ENCODE measurements at regions not wholly inside any gene's neighbourhood (a gene's known extent, or its start where the extent isn't known, plus 50 kb on each side); places are given as distances from the start of the nearest gene placed in this dataset.

DNA sequence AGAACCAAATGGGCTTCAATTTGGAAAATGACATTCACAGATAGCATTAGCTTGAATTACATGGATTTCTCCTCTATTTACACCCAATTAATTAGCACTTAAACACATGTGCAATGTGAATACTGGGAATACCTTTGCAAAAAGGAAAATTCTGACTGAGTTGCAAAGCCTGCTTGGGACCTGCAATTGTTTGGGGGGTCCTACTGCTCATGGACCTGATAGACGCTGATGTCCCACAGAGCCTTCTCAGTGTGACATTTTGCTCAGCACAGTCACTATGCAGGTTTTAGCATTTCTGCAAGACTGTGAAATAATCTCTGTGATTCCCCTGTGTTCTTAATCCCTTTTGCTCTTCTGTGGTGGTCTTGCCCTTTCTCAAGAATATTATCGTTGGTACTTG, 101.2 kb upstream of the PGRMC2 start:
- intact Hi-C loops (cut with DNase I), result no loop called here
- no peak for DNase-seq

DNA sequence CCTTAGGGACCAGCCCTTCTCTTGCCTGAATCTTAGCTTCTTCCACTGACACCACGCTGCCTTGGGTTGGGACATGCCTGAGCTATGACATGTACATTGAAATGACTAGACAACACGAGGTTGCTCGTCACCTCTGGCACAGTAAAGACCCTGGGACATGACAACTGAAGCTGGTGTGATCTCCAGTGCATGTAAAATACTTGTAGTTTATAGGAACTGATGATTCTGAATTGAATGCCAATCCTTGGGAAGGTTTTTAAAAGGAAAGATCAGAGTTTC, 100.7 kb upstream of the PGRMC2 start:
- no peak for DNase-seq

DNA sequence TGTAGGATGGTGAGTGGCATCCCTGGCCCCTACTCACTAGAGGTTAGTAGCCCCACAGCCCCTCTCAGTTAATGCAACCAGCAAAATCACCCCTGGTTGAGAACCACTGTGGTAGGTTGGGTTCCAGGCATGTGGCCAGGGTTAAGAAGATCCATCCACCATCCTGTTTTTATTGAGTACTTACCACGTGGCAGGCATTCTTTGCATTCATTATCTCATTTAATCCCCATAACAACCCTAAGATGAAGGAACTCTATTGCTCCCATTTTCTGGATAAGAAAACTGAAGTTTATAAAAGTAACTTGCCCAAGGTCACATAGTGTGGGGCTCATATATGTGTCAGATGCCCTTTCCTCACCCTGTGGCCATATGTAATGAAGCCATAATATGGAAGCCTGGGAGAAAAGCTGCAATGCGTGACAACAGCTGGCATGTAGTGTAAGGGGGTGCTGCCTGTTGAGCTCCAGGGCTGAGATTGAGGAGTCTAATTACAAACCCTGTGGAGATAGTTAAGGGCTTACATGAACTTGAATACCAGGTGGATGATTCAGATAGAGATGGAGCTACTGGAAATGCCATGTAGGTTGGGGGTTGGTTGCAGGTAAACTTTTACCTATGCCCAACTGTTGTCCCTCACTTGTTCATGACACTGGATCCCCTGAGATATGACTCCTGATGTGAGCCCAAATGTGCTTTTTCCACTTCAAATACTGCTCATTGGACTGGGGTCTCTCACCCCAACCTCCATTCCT, 100.2 kb upstream of the PGRMC2 start:
- DNase-seq, result no peak
- intact Hi-C loops (cut with DNase I), result no loop called here

More for the DNA sequence above, 100.7 kb upstream of the PGRMC2 start:
- intact Hi-C loops (cut with DNase I), result no loop called here

DNA sequence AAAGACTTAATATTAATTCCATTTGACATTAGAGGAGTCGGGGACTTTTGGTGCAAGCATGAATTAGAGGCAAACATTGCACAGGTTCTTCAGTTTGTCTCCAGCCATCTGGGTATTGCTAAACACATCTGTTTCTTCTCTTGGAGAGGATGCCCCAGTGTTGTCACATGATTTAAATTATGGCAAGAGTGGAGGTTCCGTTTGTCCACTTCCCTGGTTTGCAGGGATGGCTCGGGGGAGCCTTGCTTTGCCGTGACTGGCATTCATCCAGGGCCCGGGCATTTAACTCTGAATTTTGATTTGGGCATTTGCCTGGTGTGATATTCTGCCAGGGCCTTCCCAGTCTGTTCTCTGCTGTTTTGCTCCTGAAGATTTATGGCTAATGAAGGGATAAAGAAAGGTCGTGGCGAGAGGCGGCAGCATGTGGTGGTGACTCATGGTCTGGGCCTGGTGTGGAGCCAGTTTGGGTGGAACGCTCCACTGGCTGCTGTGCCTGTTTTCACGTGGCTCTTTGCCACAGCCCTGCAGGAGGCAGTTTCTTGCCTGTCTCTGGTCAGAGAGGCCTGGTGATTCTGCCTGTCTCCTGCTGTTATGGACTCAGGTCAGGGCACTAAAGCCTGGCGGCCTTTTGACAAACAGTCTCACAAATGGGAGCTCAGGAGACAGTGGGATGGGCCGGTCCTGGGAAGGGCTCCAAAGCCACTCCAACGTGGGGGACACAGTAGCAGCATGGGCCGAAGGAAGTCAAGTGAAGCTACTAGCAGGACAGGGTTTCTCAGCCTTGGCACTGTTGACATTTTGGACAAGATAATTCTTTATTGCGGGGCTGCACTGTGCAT, 99.4 kb upstream of the PGRMC2 start:
- intact Hi-C loops (cut with DNase I), result no loop called here
- peak; percentile 37 to 94 (median 79) for DNase-seq

DNA sequence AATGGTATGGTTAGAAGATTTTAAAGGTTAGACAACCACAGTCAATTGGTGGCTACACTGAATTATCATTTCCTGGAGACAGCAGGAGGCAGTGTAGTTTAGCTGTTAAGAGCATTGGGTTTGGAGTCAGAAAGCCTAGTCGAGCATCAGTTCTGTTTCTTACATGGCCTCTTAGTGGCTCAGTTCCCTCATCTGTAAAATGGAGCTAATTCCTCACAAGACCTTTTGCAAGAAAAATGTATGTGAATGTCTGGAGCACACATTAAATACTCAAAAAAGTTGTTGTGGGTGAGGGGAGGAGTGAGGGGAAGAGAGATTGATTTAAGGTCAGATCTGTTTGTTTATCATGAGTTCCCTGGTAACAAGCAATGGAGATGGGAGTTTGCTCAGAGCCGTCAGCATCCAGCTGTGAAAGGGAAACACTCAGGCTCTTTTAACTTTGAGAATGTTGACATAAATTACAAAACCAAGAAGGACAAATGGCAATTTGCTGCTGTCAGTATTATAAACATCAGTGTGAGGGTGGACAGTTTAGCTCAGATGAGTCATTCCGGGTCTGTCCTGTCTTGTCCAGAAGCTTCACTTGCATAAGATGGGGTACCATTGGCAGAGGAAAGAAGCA, 98.2 kb upstream of the PGRMC2 start:
- intact Hi-C loops (cut with DNase I), result no loop called here
- DNase-seq, result no peak

DNA sequence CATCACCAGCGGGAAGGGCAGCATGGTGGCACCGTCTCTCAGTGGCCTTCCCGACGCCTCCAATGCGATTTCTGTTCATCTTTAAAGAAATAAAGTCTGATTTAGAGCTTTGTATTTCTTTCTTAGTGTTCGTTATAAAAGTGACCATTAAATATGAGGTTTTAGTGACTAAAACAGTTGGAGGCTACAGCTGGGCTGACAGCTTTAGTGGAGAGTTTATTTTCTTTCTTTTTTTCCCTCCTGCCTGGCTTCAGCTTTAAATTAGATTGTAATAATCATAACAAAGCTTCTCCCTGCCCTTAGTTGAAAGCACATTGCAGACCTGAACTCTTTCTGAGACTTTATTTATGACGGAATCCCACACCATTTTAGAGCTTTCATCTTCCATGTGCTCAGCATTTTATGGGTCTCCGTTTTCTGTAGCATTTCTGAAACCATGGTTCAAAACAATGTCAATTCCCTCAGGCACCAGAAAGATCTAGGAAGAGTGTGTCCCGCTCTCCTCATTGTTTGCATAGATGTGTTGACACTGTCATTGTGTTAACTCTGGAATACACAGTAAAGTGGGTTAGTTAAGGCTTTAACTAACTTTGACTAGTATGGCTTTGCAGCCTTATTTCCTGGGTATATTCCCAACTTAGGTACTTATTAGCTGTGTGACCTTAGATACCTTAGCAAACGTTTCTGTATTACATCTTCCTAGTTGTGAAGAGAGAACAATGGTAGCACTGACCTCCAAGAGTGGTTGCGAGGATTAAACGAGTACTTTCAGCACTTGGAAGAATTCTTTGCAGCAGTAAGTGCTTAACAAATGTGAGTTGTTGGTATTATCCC, 97.4 kb upstream of the PGRMC2 start:
- intact Hi-C loops (cut with DNase I), result no loop called here
- no peak for DNase-seq

DNA sequence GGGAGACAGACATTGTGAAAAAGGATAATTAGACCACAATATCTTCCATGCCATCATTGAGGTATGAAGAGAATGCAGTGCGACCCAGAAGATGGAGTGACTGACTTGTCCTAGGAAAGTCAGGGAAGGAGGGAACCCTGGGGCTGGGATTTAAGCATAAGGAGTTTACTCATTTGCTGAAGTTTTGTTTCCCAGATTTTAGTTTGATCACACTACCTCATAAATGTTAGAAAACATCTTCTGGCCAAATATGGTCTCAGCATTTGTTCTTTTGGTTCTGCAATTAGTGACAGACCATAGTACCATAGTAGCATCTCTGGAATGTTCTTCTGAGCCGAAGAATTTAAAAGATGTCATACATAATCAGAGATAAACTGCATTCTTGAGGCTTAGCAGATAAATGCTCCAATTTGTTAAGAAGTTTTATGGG, 96.5 kb upstream of the PGRMC2 start:
- no peak for DNase-seq
- intact Hi-C loops (cut with DNase I), result no loop called here

DNA sequence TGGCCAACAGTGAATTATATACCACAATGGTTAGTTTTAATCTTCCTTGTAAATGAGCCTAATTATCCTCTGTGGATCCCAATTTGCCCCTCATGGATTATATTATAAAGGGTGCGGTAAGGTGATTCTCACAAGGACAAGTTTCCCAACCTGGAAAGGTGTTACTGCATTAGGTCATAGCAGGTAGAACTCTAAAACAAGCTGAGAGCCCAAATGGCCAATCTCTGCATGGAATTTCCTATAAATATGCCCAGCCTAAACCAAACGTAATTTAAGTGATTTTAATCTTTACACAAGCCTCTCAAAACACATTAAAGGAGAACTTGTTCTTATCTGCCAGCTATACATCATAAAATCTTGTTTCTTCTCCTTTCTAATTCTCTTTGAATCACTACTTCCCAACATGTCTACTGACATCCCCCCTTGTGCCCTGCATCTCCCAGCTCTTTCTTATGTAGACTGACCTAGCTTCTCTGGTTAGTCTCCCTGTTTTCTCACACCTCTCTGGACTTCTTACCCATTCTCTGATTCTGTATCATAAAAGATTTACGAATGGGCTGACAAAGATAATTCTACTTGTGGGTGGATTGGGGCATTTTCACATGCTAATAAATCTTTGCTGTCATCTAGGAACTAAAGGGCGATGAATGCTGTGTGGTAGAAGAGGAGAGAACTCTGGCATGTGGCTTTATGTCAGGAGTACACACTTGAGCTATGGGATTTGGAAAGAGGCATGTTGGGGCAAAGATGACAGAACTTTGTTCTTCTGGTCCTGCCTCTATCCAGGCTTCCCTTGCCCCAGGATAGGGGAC, 94.3 kb upstream of the PGRMC2 start:
- intact Hi-C loops (cut with DNase I), result no loop called here
- DNase-seq, result no peak

DNA sequence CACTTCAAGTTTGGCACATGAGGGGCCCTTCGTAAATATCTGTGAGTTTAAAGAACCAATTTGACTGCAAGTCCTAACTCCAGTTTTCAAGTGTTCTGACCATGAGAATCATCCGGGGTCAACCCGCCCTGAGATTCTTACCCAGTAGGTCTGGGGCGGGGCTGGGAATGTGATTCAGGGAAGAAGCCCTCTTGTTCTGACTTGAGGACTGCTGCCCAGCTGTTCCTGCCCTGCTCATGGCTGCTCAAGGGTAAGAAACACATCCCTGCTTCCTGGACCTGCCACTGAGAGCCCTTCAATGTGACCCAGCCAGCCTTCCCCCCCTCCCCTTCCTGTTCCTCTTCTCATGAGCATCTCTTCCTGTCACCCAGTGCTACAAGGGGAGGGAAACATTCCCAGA, 92.7 kb upstream of the PGRMC2 start:
- intact Hi-C loops (cut with DNase I), result no loop called here

DNA sequence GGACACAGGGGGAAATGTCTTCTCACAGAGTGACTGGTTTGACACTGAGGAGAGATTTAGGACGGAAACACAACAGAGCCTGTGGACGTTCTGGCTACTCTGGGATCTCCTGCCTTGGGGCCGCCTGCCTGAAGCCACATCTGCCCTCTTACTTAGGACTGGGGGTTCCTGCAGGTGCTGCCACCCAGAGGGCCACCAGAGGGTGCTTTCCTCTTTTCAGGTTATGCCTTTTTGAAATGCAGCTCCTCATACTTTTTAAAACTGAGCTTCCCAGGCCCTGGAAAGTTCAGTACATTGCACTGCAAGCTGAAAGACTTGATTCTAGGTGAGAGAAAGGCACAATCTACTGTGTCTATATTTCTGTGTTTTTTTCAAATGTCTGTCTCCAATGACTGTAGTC, 92.2 kb upstream of the PGRMC2 start:
- intact Hi-C loops (cut with DNase I), result no loop called here
- DNase-seq, result peak in 33 of 42 donors; percentile 13 to 64 (median 41)

More for the DNA sequence above, 92.7 kb upstream of the PGRMC2 start:
- DNase-seq, result no peak

DNA sequence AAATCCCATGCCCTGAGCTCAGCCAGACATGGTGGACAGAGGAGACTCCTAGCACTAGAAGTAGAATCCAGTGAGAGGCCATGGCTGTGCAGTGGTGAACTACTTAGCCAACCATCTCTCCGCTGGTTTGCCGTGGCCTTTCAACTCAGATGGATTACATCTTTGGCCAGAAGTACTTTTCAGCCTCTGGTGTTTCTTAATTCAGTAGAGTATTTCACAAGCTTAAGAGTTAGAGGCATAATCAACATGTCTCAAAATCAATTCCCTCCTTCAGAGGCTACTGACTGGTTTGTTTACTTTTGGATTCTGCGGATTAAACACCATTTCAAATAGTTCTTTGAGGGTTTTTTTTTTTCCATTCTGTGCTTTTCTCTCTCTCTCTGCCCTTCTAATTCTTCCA, 91.1 kb upstream of the PGRMC2 start:
- intact Hi-C loops (cut with DNase I), result no loop called here

DNA sequence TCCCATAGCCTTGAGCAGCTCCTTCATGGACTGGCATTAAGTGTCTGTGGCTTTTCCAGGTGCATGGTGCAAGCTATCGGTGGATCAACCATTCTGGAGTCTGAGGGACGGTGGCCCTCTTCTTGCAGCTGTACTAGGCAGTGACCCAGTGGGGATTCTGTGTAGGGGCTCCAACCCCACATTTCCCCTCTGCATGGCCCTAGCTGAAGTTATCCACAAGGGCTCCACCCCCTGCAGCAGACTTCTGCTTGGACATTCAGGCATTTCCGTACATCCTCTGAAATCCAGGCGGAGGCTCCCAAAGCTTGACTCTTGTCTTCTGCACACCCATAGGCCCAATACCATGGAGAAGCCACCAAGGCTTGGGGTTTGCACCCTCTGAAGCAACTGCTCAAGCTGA, 89.3 kb upstream of the PGRMC2 start:
- intact Hi-C loops (cut with DNase I), result no loop called here
- no peak for DNase-seq

More for the DNA sequence above, 91.1 kb upstream of the PGRMC2 start:
- DNase-seq, result no peak

DNA sequence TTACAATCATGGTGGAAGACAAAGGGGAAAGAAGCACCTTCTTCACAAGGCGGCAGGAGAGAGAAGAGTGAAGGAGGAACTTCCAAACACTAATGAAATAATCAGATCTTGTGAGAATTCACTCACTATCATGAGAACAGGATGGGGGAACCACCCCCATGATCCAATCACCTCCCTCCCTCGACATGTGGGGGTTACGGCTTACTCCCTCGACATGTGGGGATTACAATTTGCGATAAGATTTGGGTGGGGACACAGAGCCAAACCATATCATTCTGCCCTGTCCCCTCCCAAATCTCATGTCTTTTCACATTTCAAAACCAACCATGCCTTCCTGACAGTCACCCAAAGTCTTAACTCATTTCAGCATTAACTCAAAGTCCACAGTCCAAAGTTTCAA, 88.7 kb upstream of the PGRMC2 start:
- intact Hi-C loops (cut with DNase I), result no loop called here
- DNase-seq, result no peak

DNA sequence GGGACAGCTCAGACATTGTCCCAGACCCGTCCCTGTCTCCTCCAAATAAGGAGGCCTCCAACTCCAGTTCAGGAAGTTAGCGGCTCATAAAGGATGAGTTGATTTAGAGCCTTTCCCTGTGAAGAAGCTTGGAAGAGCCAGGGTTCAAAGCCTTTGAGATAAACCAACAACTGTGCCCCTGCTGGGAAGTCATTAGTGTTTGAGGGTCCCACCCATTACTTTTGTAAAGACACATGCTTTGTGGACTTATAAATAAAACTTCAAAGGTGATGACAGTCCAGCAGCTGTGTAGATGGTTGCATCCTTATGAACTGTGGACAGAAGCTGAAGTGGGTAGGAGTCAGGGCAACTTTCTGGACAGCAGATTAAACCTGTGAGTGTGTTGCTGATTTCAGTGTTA, 86.0 kb upstream of the PGRMC2 start:
- DNase-seq, result no peak
- intact Hi-C loops (cut with DNase I), result no loop called here

DNA sequence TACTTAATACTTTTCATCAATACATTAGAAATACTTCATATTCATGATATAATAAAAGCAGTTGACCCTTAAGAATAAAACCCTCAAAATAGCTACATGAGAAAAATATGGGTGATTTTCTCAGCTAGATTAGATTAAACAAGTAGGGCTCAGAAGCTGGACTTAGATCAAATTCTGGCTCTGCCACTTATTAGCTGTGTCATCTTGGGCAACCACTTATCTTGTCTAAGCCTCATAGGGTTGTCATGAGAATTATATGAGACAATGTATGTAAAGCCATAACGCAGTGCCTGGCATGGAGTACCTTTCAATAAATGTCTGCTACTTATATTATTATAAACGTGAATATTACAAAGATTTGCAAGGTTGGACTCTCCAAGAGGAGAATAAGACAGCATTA, 84.3 kb upstream of the PGRMC2 start:
- no peak for DNase-seq
- intact Hi-C loops (cut with DNase I), result no loop called here

DNA sequence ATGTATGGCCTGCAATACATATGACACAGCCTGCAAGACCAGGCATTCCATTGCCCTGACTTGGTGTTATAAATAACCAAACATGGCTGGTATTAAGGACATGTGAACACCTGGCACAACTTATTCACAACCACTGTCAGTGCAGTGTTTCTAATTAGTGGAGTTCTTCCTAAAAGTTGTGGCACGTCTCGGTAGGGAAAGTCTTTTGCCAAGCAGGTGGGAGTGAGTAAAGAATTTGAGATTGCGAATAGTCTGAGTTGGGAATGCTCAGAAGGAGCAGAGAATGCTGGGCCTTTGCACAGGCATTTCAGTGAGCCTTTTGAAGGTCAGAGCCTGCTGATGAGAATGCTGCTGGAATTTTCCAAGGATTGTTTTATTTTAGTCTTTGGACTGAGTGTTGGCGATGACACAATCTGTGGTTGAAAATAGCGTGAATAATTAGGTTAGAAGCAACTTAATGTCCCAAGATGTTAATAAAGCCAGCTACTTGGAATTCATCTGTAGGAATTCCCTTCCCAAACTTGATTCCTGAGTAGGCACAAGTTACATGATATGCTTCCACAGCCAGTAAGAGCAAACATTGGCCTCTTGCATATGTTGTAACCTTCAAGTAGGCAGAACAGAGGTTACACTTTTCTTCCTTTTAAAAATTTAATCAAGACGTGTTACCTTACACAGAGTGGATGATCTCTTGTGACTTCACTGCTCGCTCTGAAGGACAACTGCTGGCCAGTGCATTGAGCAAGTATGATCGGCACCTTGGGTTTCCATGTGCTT, 83.6 kb upstream of the PGRMC2 start:
- intact Hi-C loops (cut with DNase I), result no loop called here
- no peak for DNase-seq

DNA sequence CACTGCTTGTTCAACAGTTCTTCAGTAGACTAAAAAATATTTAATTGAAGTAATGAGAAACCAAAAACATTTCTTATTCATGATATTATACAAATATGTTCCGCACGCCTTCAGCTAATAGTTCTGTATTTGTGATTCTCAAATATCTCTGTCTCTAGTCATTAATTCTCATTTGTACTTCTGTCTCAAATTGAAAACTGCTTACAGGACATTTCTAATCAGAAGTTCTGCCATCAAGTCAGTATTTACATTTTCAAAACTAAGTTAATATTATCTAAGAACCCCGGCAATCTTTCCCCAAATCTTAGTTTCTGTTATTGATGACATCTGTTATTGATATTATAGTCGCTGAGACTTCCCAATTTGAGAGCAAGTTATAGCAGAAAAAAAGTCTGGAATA, 78.6 kb upstream of the PGRMC2 start:
- intact Hi-C loops (cut with DNase I), result no loop called here
- no peak for DNase-seq

DNA sequence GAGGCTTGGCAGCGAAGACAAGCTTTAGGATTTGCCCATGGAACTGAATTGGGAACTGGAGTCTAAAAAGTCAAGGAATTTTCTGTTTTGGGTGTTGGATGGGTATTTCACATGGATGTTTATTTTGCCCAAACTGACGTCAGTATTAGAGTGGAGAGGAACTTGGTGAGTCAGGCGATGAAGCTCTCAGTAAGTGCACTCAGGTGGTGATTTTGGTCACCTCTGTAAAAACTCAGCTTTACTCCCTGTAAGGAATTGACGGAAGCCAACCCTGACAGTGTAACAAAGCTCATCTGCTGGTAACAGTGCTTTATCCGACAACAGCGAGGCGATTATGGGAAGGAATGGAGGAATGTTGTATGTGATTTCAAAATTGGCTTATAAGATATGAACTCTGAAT, 77.0 kb upstream of the PGRMC2 start:
- no peak for DNase-seq
- intact Hi-C loops (cut with DNase I), result no loop called here

Measured in head of caudate nucleus (tissue), 42 donors.